Frontal cortex (tissue), 3 donors: ENCODE measurements at regions not wholly inside any gene's neighbourhood (a gene's known extent, or its start where the extent isn't known, plus 50 kb on each side); places are given as distances from the start of the nearest gene placed in this dataset.

Experiments
- DNase-seq, 2 donors: peaks; one replicate each; pipeline ENCODE4 v3.0.0; 2012; ENCODE audit warnings: low spot score in 2 of 2
- FAIRE-seq: peaks from 2 replicates; lab custom pipeline; 2012; peaks lifted over from hg19 to GRCh38; lab: Jason Lieb, UNC
- donor health status: control.
- donor health status: control.
- donor health status: control.

GRCh38 chr6:15792842-15793241 is 130.0 kb upstream of the DTNBP1 start:
- DNase-seq (no peak), FAIRE-seq (no peak)

- FAIRE-seq: no peak
- no peak for DNase-seq
These were observed 128.8 kb upstream of the DTNBP1 start for GRCh38 chr6:15791448-15792181.

- DNase-seq: no peak
- FAIRE-seq: no peak
These were observed 127.3 kb upstream of the DTNBP1 start for GRCh38 chr6:15790116-15790515.

- FAIRE-seq (no peak), DNase-seq (no peak)
These were observed 124.0 kb upstream of the DTNBP1 start for GRCh38 chr6:15786846-15787245.

GRCh38 chr6:15783484-15783883 is 120.7 kb upstream of the DTNBP1 start:
- DNase-seq (no peak), FAIRE-seq (no peak)

GRCh38 chr6:15781890-15782289 is 119.1 kb upstream of the DTNBP1 start:
- no peak for DNase-seq
- FAIRE-seq: no peak

- FAIRE-seq: no peak
- DNase-seq: no peak
These were observed 118.5 kb upstream of the DTNBP1 start for GRCh38 chr6:15781333-15781732.

GRCh38 chr6:15780437-15780836 is 117.6 kb upstream of the DTNBP1 start:
- DNase-seq (no peak), FAIRE-seq (no peak)

- DNase-seq (no peak), FAIRE-seq (no peak)
These were observed 116.9 kb upstream of the DTNBP1 start for GRCh38 chr6:15779726-15780125.

GRCh38 chr6:15776458-15776980 is 113.7 kb upstream of the DTNBP1 start:
- FAIRE-seq: no peak

GRCh38 chr6:15775741-15776140 is 112.9 kb upstream of the DTNBP1 start:
- DNase-seq: no peak
- FAIRE-seq: no peak

More at GRCh38 chr6:15776458-15776980, 113.7 kb upstream of the DTNBP1 start:
- DNase-seq: no peak

GRCh38 chr6:15775076-15775634 is 112.3 kb upstream of the DTNBP1 start:
- no peak for DNase-seq
- FAIRE-seq: no peak

- FAIRE-seq: no peak
- DNase-seq: no peak
These were observed 111.1 kb upstream of the DTNBP1 start for GRCh38 chr6:15773806-15774410.

GRCh38 chr6:15770347-15771143 is 107.7 kb upstream of the DTNBP1 start:
- no peak for DNase-seq
- FAIRE-seq: no peak

- DNase-seq (no peak), FAIRE-seq (no peak)
These were observed 106.7 kb upstream of the DTNBP1 start for GRCh38 chr6:15769511-15770018.

GRCh38 chr6:15768999-15769398 is 106.2 kb upstream of the DTNBP1 start:
- DNase-seq: no peak
- no peak for FAIRE-seq

- DNase-seq: peak in 1 of 2 donors; percentile 16
- FAIRE-seq: no peak
These were observed 101.0 kb upstream of the DTNBP1 start for GRCh38 chr6:15763837-15764236.

- FAIRE-seq (no peak), DNase-seq (no peak)
These were observed 100.5 kb upstream of the DTNBP1 start for GRCh38 chr6:15763364-15763763.

GRCh38 chr6:15761045-15761502 is 98.2 kb upstream of the DTNBP1 start:
- FAIRE-seq: no peak
- DNase-seq: no peak

- FAIRE-seq (no peak), DNase-seq (no peak)
These were observed 95.9 kb upstream of the DTNBP1 start for GRCh38 chr6:15758631-15759215.
